HG02610 (cell line): ENCODE measurements at regions not wholly inside any gene's neighbourhood (a gene's known extent, or its start where the extent isn't known, plus 50 kb on each side); places are given as distances from the start of the nearest gene placed in this dataset.

Source experiments
- ATAC-seq: cut with Tn5 transposase; IDR thresholded peaks from one replicate; pipeline ENCODE4 v1.9.1; 2021; ENCODE audit warnings: mild to moderate bottlenecking, moderate library complexity; ENCODE audit not compliant: unreplicated experiment

DNA sequence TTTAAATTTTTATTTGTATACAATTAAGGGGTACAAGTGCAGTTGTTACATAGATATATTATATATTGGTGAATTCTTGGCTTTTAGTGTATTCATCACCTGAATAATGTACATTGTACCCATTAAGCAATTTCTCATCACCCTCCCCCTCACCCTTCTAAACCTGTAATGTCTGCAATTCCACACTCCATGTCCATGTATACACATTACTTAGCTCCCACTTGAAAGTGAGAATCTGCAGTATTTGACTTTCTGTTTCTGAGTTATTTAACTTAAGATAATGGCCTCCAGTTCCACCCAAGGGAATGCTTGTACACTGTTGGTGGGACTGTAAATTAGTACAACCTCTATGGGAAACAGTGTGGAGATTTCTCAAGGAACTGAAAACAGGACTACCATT, 383.2 kb upstream of the KCNMB2 start:
- ATAC-seq = no peak

DNA sequence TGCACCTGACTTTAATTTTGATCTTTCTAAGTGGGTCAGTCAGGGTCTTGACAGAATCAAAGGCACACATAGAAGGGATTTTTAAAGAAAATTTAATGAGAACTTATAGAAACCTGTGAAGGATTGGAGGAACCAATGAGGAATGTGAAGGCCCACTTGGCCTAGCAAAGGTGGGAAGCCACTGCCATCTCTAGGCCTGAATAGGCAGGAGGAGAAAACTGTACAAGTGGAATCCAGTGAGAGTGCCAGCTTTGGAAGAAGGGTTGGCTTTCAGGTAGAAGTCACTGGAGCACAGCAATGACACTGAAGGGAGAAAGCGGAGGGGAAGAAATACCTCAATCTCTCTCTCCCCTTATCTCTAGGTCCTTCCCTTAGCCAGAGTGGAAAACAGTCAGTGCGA, 380.7 kb upstream of the KCNMB2 start:
- no peak for ATAC-seq

DNA sequence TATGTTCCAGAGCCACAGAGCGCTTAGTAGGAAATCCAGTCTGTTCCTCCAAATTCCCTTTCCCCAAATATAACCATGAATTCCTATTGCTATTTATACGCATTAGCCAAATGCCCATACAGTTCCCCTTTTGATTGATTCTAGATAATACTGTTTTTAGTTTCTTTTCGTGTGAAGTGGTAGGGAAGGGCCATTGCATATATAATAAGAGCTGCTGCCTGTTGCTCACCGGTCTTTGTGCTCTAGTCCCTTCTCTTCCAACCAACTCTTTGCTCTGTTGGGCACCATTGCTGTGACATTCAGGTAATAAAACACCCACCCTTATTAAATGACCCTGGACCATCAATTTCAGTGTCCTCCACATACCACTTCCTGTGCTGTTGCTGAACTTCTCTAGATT, 379.9 kb upstream of the KCNMB2 start:
- ATAC-seq = no peak

DNA sequence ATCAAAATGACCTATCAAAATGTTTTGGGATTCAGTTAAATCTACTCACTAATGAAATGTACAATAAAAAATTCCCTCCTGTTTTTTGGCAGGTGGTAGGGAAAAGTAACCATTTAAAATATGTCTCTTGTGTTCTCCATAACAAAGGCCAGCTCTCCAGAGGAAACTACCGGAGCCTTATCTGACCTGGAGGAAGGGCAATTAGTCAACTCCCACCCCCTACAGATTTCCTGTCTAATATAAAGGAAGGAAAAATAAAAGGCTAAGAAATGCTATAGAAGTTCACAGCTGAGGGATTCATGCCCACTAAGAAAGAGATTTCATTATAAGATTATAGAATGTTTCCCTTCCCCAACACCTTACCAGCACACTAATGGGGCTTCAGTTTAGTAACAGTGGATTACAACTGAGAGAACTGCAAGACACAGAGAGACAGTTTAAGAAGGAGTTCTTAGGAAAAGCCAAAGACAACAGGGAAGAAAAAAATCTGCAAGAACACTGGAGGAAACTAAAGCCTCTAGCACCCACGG, 376.5 kb upstream of the KCNMB2 start:
- no peak for ATAC-seq

DNA sequence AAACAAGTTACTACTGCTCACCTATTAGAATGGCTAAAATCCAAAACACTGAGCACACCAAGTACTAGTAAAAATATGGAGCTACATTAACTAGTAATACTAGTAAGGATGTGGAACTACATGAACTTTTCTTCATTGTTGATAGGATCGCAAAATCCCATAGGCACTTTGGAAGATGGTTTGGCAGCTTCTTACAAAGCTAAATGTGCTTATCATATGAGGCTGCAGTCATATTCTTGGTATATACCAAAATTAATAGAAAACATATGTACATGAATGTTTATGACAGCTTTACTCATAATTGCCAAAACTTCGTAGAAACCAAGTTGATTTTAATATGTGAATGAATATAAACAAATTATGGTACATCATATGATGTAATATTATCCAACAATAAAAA, 366.8 kb upstream of the KCNMB2 start:
- ATAC-seq = no peak

DNA sequence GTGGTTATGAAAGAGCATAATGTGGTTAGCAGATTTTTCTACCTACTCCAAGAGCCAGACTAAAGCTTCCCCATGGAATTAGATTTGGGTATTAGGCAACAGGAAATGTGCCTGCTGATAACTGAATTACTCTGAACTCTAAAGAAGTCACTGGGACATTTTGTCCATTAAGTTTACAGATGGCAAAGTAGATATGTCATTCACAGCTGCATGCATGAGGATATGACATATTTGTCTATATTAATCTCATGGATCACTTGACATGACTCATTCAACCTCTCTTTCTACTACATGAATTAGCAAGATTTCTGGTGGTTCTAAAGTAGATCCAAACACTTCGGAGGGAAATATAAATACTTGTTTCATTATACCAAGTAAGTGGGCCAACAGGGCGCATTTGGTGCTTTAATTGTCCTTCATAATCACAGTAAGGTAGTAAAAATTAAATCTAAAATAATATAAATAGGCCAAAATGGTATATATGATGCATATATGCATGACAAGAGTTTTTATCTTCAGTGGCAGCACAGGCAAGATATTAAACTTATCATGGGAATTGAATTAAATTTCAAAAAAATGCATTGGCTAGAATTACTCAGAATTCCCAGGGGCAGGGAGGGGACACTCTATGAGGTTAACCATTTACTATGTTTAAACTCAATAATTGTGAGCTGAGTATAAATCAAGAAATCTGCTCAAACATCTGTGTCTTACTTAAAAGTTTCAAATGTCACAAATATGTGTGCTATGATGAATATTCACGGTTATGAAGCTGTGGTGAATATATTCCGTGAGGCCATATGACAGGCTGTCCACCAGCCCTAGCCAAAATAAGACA, 365.3 kb upstream of the KCNMB2 start:
- no peak for ATAC-seq

DNA sequence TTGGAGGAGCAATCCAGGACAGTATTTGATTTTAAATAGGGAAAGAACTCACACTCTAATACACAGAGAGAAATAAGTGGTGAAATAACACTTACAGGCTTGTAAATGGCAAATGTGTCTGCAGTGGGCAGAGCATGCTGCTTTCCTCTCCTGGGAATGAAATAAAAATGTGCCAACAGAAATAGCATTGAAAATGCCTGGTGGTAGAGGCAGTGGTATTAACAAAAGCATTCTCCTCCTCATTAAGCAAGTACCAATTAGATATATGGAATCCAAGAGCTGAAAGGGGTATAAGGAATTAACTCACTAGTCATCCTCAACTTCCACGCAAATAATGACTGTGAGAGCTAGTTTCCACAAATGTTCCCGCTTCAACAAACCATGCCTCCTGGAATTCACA, 364.1 kb upstream of the KCNMB2 start:
- ATAC-seq = no peak

DNA sequence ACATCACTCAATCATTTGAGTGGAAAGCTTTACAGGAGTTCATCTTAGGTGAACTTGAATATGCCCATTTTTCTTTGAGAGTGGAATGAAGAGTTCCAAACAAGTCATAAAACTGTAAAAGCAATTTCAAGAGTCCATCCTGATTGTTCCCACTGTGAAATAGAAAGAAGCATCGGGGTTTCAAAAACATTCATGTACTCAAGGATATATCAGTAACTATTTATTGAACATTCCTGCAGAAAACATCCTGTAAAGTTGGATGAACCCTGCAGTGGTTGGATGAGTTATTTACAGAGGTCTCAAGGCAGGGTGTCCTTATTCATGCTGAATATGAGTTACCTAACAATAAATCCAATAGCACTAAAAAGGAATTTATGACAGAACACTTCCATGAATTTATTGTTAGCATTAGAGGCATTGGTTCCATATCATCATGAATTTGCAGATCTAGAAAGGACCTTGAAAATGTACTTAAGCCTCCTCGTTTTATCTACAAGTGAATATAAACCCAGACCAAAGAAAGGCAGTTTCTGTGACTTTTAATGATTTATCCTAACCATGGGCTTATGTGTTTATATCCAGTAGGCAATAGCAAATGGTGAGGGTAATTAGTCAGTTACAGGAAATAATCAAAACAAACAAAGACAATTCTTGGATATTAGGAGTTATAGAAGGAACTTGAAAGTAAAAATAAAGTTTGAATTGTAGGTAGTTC, 361.9 kb upstream of the KCNMB2 start:
- no peak for ATAC-seq

DNA sequence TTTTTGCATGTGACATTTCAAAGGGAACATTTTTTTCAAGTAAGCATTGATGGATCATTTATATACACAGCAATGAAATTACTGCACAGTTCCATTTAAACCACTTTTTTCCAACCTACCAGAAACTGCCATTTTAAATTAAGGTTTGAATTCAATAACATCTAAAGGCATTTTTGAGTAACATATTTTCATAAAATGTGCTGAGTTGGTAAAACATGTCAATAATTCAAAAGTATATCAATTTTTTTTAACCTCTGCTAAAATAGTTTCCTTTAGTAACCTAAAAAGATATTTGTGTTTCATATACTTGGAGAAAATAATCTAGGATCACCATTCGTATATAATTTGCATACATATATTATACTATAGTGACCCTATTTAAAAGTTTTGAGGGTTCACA, 355.1 kb upstream of the KCNMB2 start:
- no peak for ATAC-seq

DNA sequence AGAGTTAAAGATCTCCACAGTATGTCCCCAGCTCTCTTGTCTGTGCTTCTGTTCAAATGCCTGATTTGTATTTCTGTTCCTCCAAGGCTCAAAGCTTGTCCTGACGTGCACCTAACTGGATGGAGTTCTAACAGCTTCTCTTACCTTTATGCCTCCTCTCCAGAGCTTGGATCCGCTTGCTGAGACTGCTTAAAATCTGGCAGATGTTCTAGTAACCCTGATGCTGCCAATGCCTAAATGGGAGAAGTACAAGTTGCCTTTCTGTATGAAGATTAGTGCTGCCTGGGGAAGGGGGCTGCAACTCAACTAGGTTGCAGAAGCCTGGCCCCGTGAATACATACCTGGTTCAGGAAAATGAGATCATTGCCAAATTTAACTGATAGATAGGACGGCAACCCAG, 354.5 kb upstream of the KCNMB2 start:
- no peak for ATAC-seq

DNA sequence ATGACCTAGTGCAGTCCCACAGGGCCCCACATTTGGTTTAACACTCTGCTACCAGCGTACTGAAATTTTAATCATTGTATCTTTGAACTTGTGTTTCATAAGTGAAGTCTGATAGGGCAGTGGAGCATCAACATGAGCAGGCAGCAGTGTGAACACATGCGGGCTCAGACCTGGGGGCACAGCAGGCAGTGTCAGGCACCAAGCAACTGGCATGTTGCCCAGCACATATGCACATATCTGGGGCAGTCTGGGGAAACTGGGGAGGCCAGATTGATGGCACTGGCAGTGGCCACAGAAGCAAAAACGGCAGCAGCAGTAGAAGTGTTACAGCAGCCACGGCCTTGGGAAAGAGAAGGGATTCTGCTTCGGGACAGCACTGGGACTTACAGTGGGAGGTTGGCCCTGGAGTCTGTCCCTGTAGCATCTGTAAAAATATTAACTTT, 353.9 kb upstream of the KCNMB2 start:
- no peak for ATAC-seq

DNA sequence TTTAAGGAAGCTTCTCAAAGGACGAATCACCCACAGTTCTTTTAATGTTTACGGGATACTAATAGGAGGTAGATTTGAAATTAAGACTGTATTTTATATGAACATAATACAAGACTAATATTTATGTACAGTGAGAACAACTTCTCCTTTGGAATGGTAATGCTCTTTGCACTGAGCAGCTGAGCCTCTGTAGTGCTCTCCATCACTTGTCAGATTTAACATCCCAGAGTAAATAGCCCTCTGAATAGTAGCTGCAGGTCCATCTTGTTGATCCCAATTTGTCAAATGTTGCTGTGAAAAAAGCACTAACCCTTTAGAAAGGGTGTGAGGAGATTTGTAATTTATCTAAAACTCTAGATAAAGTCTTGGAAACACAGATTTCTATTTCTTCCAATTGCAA, 351.4 kb upstream of the KCNMB2 start:
- no peak for ATAC-seq

DNA sequence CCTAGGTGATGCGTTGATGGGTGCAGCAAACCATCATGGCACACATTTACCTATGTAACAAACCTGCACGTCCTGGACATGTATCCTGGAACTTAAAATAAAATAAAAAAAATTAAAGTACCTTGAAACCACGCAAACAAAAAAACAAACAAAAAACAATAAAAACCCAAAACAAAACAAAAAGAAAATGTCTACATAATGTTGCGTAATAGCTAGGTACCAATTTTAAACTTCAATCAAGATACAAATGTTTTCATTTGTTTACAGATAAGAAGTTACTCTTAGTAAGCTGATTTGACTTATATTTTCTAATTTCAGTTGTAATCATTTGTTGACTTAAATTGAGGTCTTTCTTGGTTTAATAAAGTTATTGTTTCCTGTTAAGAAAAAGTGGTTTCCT, 349.6 kb upstream of the KCNMB2 start:
- no peak for ATAC-seq

DNA sequence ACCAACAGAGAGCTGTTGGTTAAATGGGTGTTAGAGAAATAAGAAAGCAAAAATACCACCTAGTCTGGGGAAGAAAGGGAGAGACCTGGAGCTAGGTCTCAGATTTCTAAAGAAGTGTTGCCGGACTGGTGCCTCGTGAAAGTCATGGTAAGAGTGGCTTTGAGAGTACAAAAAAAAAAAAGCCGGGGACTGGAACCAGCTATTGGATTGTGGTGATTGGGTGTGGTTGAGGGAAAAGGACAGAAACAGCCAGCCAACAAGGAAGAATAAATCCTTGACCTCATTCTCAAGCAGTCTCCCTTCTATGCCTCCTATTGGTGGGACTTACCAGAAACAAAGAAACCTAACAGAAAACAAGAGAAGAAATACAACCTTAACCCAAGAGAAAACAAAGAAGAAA, 346.4 kb upstream of the KCNMB2 start:
- ATAC-seq = no peak

DNA sequence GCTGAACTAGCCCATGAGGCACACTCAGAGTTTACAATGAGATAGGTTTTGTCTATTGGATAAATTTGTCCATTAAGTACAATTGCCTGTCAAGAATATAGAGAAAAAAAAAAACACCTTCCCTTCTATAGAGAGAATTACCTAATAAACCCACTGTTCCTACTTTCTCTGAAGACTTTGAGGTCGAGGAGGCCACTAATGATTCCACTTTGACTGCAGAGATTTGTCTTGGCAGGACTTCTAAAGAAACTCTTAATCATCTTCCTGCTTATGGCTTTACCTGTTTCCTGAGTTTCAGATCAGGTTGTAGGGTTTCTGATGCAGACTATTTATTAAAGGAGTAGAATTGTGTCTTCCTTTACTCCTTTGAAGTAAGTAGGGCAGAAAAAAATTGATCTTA, 342.4 kb upstream of the KCNMB2 start:
- no peak for ATAC-seq

DNA sequence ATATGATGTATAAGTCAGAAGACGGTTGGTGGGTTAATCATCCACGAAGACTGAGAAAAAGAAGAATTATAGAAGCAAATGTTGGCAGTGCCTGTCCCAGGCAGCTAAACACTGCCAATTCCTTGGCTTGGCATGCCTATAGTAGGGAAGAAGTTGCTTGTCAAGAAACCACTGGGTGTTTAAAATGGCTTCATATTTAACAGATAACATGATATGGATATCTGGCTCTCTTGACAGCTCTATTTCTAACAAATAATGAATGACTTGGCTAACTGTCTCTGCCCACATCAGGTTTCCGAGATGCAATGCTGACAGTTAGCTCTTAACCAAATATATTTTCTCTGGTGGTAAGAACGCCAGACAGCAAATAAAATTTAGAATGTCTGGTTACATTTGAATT, 341.7 kb upstream of the KCNMB2 start:
- ATAC-seq = no peak

DNA sequence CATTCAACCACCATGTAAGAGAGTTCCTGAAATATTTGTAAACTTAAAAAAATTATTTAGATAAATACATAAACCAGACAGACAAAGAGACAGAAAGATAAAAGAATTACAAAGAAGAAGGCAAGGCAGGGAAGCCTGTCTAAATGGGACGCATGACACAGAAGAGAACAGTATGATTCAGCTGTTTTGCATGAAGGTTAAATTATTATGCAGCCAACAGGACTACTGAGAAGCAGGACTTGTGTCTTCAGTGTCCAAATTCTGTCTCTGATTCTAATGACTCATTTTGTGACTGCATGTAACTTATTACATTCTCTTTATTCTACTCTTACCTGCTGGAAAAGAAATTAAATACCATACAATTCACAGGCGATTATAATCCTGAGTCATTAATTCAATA, 340.4 kb upstream of the KCNMB2 start:
- peak; percentile 89 for ATAC-seq

DNA sequence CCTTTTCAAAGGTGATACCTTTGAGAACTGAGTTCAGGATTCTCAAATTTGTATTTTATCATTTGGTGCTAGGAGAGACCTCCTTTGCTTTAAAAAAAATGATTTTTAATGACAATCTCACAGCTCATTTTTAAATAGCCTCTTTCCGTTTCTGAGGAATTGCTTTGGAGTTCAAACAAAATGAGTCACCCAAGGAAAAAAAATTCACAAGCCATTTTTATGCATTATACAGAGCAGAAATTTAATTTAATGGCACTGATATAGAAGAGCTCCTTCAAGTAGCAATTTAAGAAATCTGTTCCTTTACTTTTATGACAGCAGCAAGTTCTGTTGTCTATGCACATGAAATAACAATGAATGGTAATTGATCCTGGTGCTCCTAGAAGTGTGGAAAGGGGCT, 337.9 kb upstream of the KCNMB2 start:
- ATAC-seq = no peak

DNA sequence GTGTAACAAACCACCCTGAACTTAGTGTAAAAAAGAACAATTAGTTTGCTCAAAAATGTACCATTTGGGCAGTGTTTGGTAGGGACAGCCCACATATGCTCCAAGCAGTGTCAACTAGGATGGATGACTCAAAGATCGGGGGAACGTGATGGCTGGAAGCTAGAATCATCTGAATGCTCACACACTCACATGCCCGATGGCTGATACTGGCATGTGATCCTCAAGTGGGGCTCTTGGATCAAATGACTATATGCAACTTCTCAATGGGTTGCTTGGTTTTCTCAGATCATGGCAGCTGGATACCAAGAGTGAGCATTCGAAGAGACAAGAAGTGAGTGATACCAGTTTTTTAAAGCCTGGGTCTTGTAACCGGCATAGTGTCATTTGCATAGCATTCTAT, 335.9 kb upstream of the KCNMB2 start:
- no peak for ATAC-seq

DNA sequence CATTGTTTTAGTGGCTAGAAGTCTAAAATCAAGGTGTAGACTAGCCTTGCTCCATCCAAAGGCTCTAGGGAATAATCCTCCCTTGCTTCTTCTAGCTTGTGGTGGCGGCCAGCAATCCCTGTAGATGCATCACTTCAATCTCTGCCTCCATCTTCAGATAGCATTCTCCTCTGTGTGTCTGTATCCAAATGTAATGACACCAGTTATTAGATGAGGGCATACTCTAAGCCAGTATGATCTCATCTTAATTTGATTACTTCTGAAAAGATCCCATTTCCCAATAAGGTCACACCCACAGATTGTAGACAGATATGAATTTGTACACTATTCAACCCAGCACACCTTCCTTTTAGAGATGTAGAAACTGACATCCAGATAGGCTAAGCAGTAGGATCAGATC, 334.5 kb upstream of the KCNMB2 start:
- ATAC-seq = no peak

DNA sequence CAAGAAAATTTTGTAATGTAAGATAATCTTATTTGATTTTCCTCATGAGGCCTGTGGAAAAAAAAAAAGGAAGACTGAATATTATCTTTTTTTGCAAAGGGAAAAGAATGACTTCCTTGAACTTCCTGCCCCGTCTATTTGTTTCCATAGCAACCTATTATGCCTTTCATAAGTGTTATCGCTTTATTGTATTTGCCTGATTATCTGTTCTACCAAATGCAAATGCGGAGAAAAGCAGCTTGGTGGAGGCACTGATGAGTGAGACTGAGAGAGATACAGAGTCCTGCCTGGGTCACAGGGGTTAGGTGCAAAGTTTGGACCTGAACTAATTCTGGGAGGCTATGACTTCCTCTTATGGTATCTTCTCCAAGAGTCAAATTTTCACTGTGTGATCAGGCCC, 334.0 kb upstream of the KCNMB2 start:
- no peak for ATAC-seq

DNA sequence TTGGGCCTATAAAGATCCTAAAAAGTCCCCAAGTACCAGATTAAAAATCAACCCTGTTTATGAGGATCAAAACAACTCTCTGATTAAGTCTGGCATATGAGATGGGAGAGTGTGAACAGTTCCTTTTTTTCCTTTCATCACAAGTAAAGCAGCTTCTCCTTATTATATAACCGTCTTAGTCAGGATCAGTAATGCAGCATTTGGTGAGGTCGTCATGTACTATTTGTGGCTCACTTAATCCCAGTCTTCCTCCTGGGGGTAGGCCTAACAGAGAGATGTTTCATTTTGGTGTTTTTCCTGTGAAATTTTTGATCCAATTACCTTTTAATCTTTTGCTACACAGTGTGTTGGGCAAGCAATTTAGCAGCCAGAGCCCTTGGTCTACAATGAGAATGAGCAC, 333.1 kb upstream of the KCNMB2 start:
- ATAC-seq = no peak
